A549 (cell line): ENCODE measurements at regions not wholly inside any gene's neighbourhood (a gene's known extent, or its start where the extent isn't known, plus 50 kb on each side); places are given as distances from the start of the nearest gene placed in this dataset.

ENCODE experiments used
- ATAC-seq, 2 experiments: fragments of 200-7000 bp in 1 of 2; fragments of >200 bp in 1 of 2; cut with Nextera tagmentation in 1 of 2; cut with Tn5 transposase in 1 of 2; 3 replicates each; pipeline versions ENCODE4 v1.8.0 to v1.9.1; 2018 to 2020; ENCODE audit warnings: mild to moderate bottlenecking in 1 of 2, moderate library complexity in 1 of 2
- CTCF ChIA-PET: fragments of 300-600 bp; sonication (Branson Sonifier 250); formaldehyde crosslinking; extraction: SDS; loops from one replicate; lab custom pipeline; 2021; ENCODE audit warnings: antibody characterized with exemption, inconsistent platforms; lab: Yijun Ruan, JAX
- POLR2A ChIA-PET: fragments of 350-600 bp; formaldehyde crosslinking; extraction: SDS; loops from one replicate; lab custom pipeline; 2021; ENCODE audit warnings: antibody characterized with exemption, inconsistent platforms; lab: Yijun Ruan, JAX
- DNase-seq, 2 experiments: peaks; one replicate each; pipeline versions ENCODE4 v3.0.0 to v3.0.0-alpha.2; 2011 to 2016; ENCODE audit warnings: low read depth in 1 of 2, low spot score in 1 of 2
- FAIRE-seq: peaks from 2 replicates; lab custom pipeline; 2011; peaks lifted over from hg19 to GRCh38; lab: Jason Lieb, UNC
- H3K27ac ChIP-seq, 2 experiments: fragments of >200 bp; sonication (Bioruptor Twin); formaldehyde crosslinking; 3 replicates each; pipeline ENCODE4 v1.5.1; 2016 to 2017
- H3K4me1 ChIP-seq: fragments of >200 bp; sonication (Bioruptor Twin); formaldehyde crosslinking; 3 replicates; pipeline ENCODE4 v1.6.1; 2016
- H3K4me2 ChIP-seq: fragments of >200 bp; sonication (Bioruptor Twin); formaldehyde crosslinking; 3 replicates; pipeline ENCODE4 v1.6.1; 2016
- H3K4me3 ChIP-seq: fragments of >200 bp; sonication (Bioruptor Twin); formaldehyde crosslinking; 3 replicates; pipeline ENCODE4 v1.5.1; 2016
- H3K9me3 ChIP-seq: fragments of >200 bp; sonication (Bioruptor Twin); formaldehyde crosslinking; 3 replicates; pipeline ENCODE4 v1.6.1; 2016
- BHLHE40 ChIP-seq: IDR thresholded peaks from 2 replicates; pipeline ENCODE4 v1.6.1; 2012; ENCODE audit warnings: low read depth, low read length, inconsistent platforms
- CHD2 ChIP-seq: fragments of 150-350 bp; IDR thresholded peaks from 2 replicates; pipeline ENCODE4 v1.6.1; 2014; ENCODE audit warnings: low read length; ENCODE audit not compliant: partially characterized antibody
- CHD4 ChIP-seq: fragments of 200-600 bp; sonication (generic); IDR thresholded peaks from 2 replicates; pipeline ENCODE4 v1.6.1; 2016; ENCODE audit warnings: antibody characterized with exemption, mild to moderate bottlenecking, borderline replicate concordance
- EHF ChIP-seq: fragments of 250-450 bp; sonication (Bioruptor Pico); IDR thresholded peaks from 2 replicates; pipeline ENCODE4 v1.5.0; 2020; ENCODE audit warnings: mild to moderate bottlenecking
- EP300 ChIP-seq, 2 experiments: fragments of >200 bp; sonication (Bioruptor Twin); formaldehyde crosslinking; IDR thresholded peaks; 2 replicates in 1 of 2; 3 replicates in 1 of 2; pipeline ENCODE4 v1.6.1; 2016 to 2017
- ESRRA ChIP-seq: fragments of 150-350 bp; IDR thresholded peaks from 2 replicates; pipeline ENCODE4 v1.6.1; 2014; ENCODE audit warnings: mild to moderate bottlenecking, low read length, borderline replicate concordance
- FOSB ChIP-seq: fragments of 250-450 bp; sonication (Bioruptor Pico); IDR thresholded peaks from 2 replicates; pipeline ENCODE4 v1.5.0; 2020; ENCODE audit warnings: mild to moderate bottlenecking, moderate library complexity
- FOSL2 ChIP-seq, 2 experiments: fragments of 450-650 bp in 1 of 2; fragments of >200 bp in 1 of 2; sonication (Bioruptor Twin) in 1 of 2; formaldehyde crosslinking; IDR thresholded peaks; 2 replicates each; pipeline versions ENCODE4 v1.5.0 to v1.6.1; 2016 to 2020; ENCODE audit warnings: mild to moderate bottlenecking in 1 of 2, moderate library complexity in 1 of 2
- FOXS1 ChIP-seq: fragments of 250-450 bp; sonication (Bioruptor Pico); IDR thresholded peaks from 2 replicates; pipeline ENCODE4 v1.5.0; 2020; ENCODE audit warnings: mild to moderate bottlenecking, moderate library complexity
- HMGXB4 ChIP-seq: fragments of 250-450 bp; sonication (Bioruptor Pico); IDR thresholded peaks from 2 replicates; pipeline ENCODE4 v1.5.0; 2021; ENCODE audit warnings: mild to moderate bottlenecking, moderate library complexity, borderline replicate concordance
- HOXB5 ChIP-seq: fragments of 250-450 bp; sonication (Bioruptor Pico); IDR thresholded peaks from 2 replicates; pipeline ENCODE4 v1.5.0; 2020; ENCODE audit warnings: mild to moderate bottlenecking, moderate library complexity
- MAFK ChIP-seq: fragments of 450-650 bp; IDR thresholded peaks from 2 replicates; pipeline ENCODE4 v1.6.1; 2014; ENCODE audit not compliant: partially characterized antibody
- MAZ ChIP-seq: fragments of 150-350 bp; IDR thresholded peaks from 2 replicates; pipeline ENCODE4 v1.6.1; 2014; ENCODE audit warnings: antibody characterized with exemption, low read depth, low read length, borderline replicate concordance
- NR3C1 ChIP-seq: fragments of >200 bp; sonication (Bioruptor Twin); formaldehyde crosslinking; IDR thresholded peaks from 3 replicates; pipeline ENCODE4 v1.6.1; 2017
- PBX3 ChIP-seq: IDR thresholded peaks from 2 replicates; pipeline ENCODE4 v1.6.1; 2012
- PHF8 ChIP-seq: fragments of 200-600 bp; sonication (generic); IDR thresholded peaks from 2 replicates; pipeline ENCODE4 v1.6.1; 2016; ENCODE audit warnings: low read depth, mild to moderate bottlenecking, antibody characterized with exemption, moderate library complexity, borderline replicate concordance
- POLR2AphosphoS2 ChIP-seq: conservative IDR thresholded peaks from 2 replicates; pipeline ENCODE4 v1.6.1; 2012; ENCODE audit warnings: low read length, improper control_type of control experiment, inconsistent platforms
- RCOR1 ChIP-seq: fragments of 150-350 bp; IDR thresholded peaks from 2 replicates; pipeline ENCODE4 v1.6.1; 2014; ENCODE audit warnings: antibody characterized with exemption, low read length, low read depth
- RNF2 ChIP-seq: fragments of 200-600 bp; sonication (generic); IDR thresholded peaks from 2 replicates; pipeline ENCODE4 v1.6.1; 2016; ENCODE audit warnings: low read depth, mild to moderate bottlenecking, antibody characterized with exemption, moderate library complexity, borderline replicate concordance
- TP53 ChIP-seq: fragments of 250-450 bp; sonication (Bioruptor Pico); IDR thresholded peaks from 2 replicates; pipeline ENCODE4 v1.5.0; 2021; ENCODE audit warnings: mild to moderate bottlenecking, moderate library complexity
- ZC3H11A ChIP-seq: fragments of 450-650 bp; IDR thresholded peaks from 2 replicates; pipeline ENCODE4 v1.6.1; 2014; ENCODE audit warnings: antibody characterized with exemption, mild to moderate bottlenecking
- ZNF302 ChIP-seq: fragments of 250-450 bp; sonication (Bioruptor Pico); IDR thresholded peaks from 2 replicates; pipeline ENCODE4 v1.9.0; 2021; ENCODE audit warnings: inconsistent platforms, mild to moderate bottlenecking, moderate library complexity
- WGBS: methylation state at CpG from one replicate; pipeline ENCODE4 v1.1.6; 2017; ENCODE audit errors: missing lambda C conversion rate; 5-methylcytosine and 5-hydroxymethylcytosine counted together
- TF ChIP-seq, protein P1 (sequence below): fragments of >200 bp; sonication (Bioruptor Twin); formaldehyde crosslinking; IDR thresholded peaks from 3 replicates; pipeline ENCODE4 v1.5.1; 2016
- TF ChIP-seq, protein P2 (sequence below): IDR thresholded peaks from 2 replicates; pipeline ENCODE4 v1.6.1; 2012
- TF ChIP-seq, protein P3 (sequence below): fragments of 150-350 bp; IDR thresholded peaks from 2 replicates; pipeline ENCODE4 v1.6.1; 2014; ENCODE audit warnings: low read depth, mild to moderate bottlenecking, low read length
- TF ChIP-seq, protein P4 (sequence below): fragments of 450-650 bp; IDR thresholded peaks from 2 replicates; pipeline ENCODE4 v1.6.1; 2014; ENCODE audit warnings: antibody characterized with exemption

GRCh38 chr14:98185036-98185435 lies 1087.0 kb downstream of the BCL11B start (continued):
- TF ChIP-seq, protein P1, sequence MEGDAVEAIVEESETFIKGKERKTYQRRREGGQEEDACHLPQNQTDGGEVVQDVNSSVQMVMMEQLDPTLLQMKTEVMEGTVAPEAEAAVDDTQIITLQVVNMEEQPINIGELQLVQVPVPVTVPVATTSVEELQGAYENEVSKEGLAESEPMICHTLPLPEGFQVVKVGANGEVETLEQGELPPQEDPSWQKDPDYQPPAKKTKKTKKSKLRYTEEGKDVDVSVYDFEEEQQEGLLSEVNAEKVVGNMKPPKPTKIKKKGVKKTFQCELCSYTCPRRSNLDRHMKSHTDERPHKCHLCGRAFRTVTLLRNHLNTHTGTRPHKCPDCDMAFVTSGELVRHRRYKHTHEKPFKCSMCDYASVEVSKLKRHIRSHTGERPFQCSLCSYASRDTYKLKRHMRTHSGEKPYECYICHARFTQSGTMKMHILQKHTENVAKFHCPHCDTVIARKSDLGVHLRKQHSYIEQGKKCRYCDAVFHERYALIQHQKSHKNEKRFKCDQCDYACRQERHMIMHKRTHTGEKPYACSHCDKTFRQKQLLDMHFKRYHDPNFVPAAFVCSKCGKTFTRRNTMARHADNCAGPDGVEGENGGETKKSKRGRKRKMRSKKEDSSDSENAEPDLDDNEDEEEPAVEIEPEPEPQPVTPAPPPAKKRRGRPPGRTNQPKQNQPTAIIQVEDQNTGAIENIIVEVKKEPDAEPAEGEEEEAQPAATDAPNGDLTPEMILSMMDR = no peak
- TF ChIP-seq EHF (CRISPR knock-in tag) = no peak
- TF ChIP-seq EP300 (IDR thresholded peaks at IDR 0.05) = no peak
- no peak for TF ChIP-seq HOXB5 (CRISPR knock-in tag)
- TF ChIP-seq FOSL2 (IDR thresholded peaks at IDR 0.05) = no peak
- no peak for TF ChIP-seq FOSL2 (CRISPR knock-in tag; IDR thresholded peaks at IDR 0.05)
- TF ChIP-seq, protein P2, sequence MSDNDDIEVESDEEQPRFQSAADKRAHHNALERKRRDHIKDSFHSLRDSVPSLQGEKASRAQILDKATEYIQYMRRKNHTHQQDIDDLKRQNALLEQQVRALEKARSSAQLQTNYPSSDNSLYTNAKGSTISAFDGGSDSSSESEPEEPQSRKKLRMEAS = no peak

- ChIA-PET POLR2A (no interaction called here), CTCF (no interaction called here)
- no peak for ATAC-seq
- no peak overlapping the region for H3K4me2 ChIP-seq
- TF ChIP-seq MAZ (no peak), HMGXB4 (no peak), FOSB (CRISPR knock-in tag) (no peak), RCOR1 (no peak), ESRRA (no peak), CHD4 (no peak), NR3C1 (no peak), PBX3 (no peak), POLR2AphosphoS2 (no peak), BHLHE40 (no peak), ZNF302 (no peak), EHF (CRISPR knock-in tag) (no peak)
- TF ChIP-seq, protein P3, sequence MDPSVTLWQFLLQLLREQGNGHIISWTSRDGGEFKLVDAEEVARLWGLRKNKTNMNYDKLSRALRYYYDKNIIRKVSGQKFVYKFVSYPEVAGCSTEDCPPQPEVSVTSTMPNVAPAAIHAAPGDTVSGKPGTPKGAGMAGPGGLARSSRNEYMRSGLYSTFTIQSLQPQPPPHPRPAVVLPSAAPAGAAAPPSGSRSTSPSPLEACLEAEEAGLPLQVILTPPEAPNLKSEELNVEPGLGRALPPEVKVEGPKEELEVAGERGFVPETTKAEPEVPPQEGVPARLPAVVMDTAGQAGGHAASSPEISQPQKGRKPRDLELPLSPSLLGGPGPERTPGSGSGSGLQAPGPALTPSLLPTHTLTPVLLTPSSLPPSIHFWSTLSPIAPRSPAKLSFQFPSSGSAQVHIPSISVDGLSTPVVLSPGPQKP = no peak
- TF ChIP-seq, protein P4, sequence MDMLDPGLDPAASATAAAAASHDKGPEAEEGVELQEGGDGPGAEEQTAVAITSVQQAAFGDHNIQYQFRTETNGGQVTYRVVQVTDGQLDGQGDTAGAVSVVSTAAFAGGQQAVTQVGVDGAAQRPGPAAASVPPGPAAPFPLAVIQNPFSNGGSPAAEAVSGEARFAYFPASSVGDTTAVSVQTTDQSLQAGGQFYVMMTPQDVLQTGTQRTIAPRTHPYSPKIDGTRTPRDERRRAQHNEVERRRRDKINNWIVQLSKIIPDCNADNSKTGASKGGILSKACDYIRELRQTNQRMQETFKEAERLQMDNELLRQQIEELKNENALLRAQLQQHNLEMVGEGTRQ = no peak
- H3K9me3 ChIP-seq = no peaks in the 10 kb centered on the region
- FAIRE-seq = no peak
- H3K4me1 ChIP-seq = no peaks in the 10 kb centered on the region
- DNase-seq = no peak
- H3K27ac ChIP-seq = no peak overlapping the region
- no peak overlapping the region for H3K4me3 ChIP-seq
- WGBS = 20% methylated on average over 3 of the region's 3 CpGs
Measured at GRCh38 chr14:98186140-98186539, 1085.9 kb downstream of the BCL11B start.

DNA sequence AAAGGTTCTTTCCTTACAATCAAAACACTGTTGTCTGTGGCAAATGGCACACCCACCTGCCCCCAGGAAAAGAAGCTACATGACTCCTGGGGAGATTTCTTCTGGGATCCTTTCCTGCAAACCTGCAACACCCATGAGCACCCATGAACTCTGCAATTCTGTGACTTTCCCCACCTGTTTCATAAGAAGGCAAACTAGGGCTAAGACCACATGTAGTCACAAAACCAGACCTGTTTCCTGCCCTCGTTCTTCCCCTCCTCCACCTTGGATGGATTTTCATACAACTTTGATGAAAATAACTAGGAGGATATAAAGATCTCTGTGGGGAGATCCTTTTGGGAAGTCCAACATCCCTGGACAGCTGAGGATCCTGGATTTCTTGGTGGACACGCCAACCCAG lies 1084.7 kb downstream of the BCL11B start:
- POLR2A ChIA-PET = no interaction called here
- Histone ChIP-seq H3K4me1 (no peaks in the 10 kb centered on the region), H3K27ac (no peak overlapping the region)
- ATAC-seq = no peak
- WGBS = 3% methylated on average over 2 of the region's 2 CpGs
- TF ChIP-seq CHD2 = no peak
- TF ChIP-seq ESRRA = no peak
- no peak for TF ChIP-seq PHF8
- no peak for TF ChIP-seq EHF (CRISPR knock-in tag)
- TF ChIP-seq FOXS1 = no peak
- TF ChIP-seq FOSL2 (IDR thresholded peaks at IDR 0.05) = no peak
- TF ChIP-seq FOSL2 (CRISPR knock-in tag; IDR thresholded peaks at IDR 0.05) = no peak
- no peak for TF ChIP-seq BHLHE40
- no peak for TF ChIP-seq RNF2
- TF ChIP-seq TP53 (CRISPR knock-in tag) = no peak
- TF ChIP-seq MAFK = no peak
- TF ChIP-seq ZC3H11A = no peak
- TF ChIP-seq, all 56 proteins: peak for 0
- Histone ChIP-seq H3K9me3 (no peaks in the 10 kb centered on the region), H3K4me2 (no peak overlapping the region), H3K4me3 (no peak overlapping the region)
- DNase-seq (no peak), FAIRE-seq (no peak)
- CTCF ChIA-PET = no interaction called here
